Tibial nerve (tissue), 4 donors: ENCODE measurements at regions not wholly inside any gene's neighbourhood (a gene's known extent, or its start where the extent isn't known, plus 50 kb on each side); places are given as distances from the start of the nearest gene placed in this dataset.

ENCODE experiments used
- DNase-seq, 2 donors: peaks; one replicate each; pipeline ENCODE4 v3.0.0-alpha.2; 2019; ENCODE audit warnings: low spot score in 2 of 2
- H3K27ac ChIP-seq, 4 donors: fragments of 200-600 bp; sonication (generic) in 3 of 4; one replicate each; pipeline ENCODE4 v1.5.1; 2017 to 2019; ENCODE audit warnings: mild to moderate bottlenecking in 1 of 4
- H3K27me3 ChIP-seq, 2 donors: fragments of 200-600 bp; sonication (generic) in 1 of 2; one replicate each; pipeline versions ENCODE4 v1.5.1 to v1.6.0; 2017 to 2019
- H3K36me3 ChIP-seq, 3 donors: fragments of 200-600 bp; sonication (generic); one replicate each; pipeline ENCODE4 v1.5.1; 2018 to 2019
- H3K4me1 ChIP-seq, 4 donors: fragments of 200-600 bp; sonication (generic) in 3 of 4; one replicate each; pipeline ENCODE4 v1.5.1; 2017 to 2019
- H3K4me3 ChIP-seq, 4 donors: fragments of 200-600 bp; sonication (generic) in 3 of 4; one replicate each; pipeline ENCODE4 v1.5.1; 2017 to 2019; ENCODE audit warnings: mild to moderate bottlenecking in 1 of 4, moderate library complexity in 1 of 4
- H3K9me3 ChIP-seq, 4 donors: fragments of 200-600 bp; sonication (generic) in 3 of 4; one replicate each; pipeline ENCODE4 v1.5.1; 2017 to 2019
- EP300 ChIP-seq, 2 donors: sonication (generic); formaldehyde crosslinking; IDR thresholded peaks; one replicate each; pipeline ENCODE4 v1.6.1; 2017; ENCODE audit warnings: antibody characterized with exemption in 2 of 2, mild to moderate bottlenecking in 1 of 2
- POLR2A ChIP-seq, 2 donors: fragments of 450-650 bp; IDR thresholded peaks; one replicate each; pipeline ENCODE4 v1.6.1; 2017; ENCODE audit warnings: antibody characterized with exemption in 2 of 2, mild to moderate bottlenecking in 2 of 2, moderate library complexity in 2 of 2
- WGBS, 2 donors: methylation state at CpG; one replicate each; pipeline ENCODE4 v1.1.5; 2018; 5-methylcytosine and 5-hydroxymethylcytosine counted together
- TF ChIP-seq, protein P1 (sequence below), 5 experiments: fragments of 200-600 bp in 3 of 5; fragments of 450-650 bp in 2 of 5; sonication (generic) in 3 of 5; IDR thresholded peaks; one replicate each; pipeline ENCODE4 v1.5.1; 2016 to 2019; ENCODE audit warnings: antibody characterized with exemption in 5 of 5, mild to moderate bottlenecking in 3 of 5, moderate library complexity in 2 of 5

DNA sequence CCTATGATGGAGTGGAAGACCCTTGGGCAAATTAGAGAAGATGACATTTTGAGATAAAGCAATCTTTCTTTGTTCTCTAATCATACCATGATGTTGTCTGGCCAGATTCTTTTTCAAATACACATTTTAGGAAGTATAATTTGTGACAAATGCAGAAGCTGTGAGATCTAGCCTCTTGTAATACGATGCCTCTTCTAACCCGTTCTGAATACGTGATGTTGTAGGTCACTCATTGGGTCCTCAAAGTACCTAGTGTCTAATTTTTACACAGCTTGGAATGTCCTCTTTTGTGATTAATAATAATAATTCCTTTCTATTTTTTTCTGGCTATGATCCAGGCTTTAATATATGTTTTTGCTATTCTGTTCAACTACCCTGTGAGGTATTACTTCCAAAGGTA is 502.7 kb downstream of the NUF2 start:
- Histone ChIP-seq H3K4me1 (no peaks in the 10 kb centered on the region), H3K36me3 (no peaks in the 10 kb centered on the region), H3K27ac (no peak overlapping the region), H3K9me3 (no peaks in the 10 kb centered on the region), H3K27me3 (no peaks in the 10 kb centered on the region), H3K4me3 (no peak overlapping the region)
- 78 to 86% methylated on average over 3 of the region's 3 CpGs for WGBS, 2 donors
- no peak for DNase-seq
- TF ChIP-seq EP300 (IDR thresholded peaks at IDR 0.05) (no peak), POLR2A (IDR thresholded peaks at IDR 0.05) (no peak)
- TF ChIP-seq, protein P1, sequence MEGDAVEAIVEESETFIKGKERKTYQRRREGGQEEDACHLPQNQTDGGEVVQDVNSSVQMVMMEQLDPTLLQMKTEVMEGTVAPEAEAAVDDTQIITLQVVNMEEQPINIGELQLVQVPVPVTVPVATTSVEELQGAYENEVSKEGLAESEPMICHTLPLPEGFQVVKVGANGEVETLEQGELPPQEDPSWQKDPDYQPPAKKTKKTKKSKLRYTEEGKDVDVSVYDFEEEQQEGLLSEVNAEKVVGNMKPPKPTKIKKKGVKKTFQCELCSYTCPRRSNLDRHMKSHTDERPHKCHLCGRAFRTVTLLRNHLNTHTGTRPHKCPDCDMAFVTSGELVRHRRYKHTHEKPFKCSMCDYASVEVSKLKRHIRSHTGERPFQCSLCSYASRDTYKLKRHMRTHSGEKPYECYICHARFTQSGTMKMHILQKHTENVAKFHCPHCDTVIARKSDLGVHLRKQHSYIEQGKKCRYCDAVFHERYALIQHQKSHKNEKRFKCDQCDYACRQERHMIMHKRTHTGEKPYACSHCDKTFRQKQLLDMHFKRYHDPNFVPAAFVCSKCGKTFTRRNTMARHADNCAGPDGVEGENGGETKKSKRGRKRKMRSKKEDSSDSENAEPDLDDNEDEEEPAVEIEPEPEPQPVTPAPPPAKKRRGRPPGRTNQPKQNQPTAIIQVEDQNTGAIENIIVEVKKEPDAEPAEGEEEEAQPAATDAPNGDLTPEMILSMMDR (IDR thresholded peaks at IDR 0.05) = no peak

DNA sequence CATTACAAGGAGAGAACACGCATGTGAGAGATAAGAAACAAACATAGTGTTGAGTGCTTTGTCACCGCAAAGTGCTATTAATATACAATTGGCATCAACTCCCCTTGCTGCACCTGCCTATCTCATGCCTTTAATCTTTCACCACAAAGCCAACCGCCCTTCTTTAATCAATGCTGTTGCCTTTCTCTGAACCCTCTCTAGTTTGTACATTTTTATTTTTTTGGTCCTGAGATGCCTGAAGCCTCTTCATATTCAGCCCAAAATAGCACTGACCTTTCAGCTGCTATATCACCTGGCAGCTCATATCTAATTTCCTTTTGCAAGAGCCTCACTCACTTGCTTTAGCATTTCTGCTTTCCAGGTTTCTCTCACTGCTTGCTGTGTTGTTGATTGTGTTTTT is 504.7 kb downstream of the NUF2 start:
- H3K27ac ChIP-seq = no peak overlapping the region
- TF ChIP-seq EP300 (IDR thresholded peaks at IDR 0.05) (no peak), POLR2A (IDR thresholded peaks at IDR 0.05) (no peak)
- TF ChIP-seq, protein P1 (IDR thresholded peaks at IDR 0.05) = no peak
- WGBS, 2 donors = 96 to 99% methylated on average over 3 of the region's 3 CpGs
- H3K4me3 ChIP-seq = no peak overlapping the region
- H3K4me1 ChIP-seq = no peaks in the 10 kb centered on the region
- no peaks in the 10 kb centered on the region for H3K9me3 ChIP-seq
- DNase-seq = no peak
- no peaks in the 10 kb centered on the region for H3K36me3 ChIP-seq
- H3K27me3 ChIP-seq = no peaks in the 10 kb centered on the region

DNA sequence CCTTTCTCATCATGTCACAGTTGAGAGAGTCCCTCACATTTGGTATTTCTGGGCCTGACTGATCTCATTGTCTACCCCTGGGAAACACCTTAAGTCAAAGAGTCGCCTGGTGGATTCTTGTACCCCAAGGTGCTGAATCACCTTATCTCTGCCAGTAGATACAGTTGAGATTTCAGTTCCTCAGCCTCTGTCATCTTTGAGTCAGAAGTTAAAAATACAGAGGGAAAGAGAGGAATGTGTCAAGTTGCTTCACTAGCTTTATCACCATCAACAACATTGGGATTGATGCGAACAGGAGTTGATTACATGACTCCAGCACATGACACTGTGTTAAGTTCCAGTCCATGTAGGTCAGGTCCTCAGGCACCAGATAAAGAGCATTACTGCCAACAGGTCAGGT is 513.0 kb downstream of the NUF2 start:
- TF ChIP-seq EP300 (IDR thresholded peaks at IDR 0.05) = no peak
- TF ChIP-seq POLR2A (IDR thresholded peaks at IDR 0.05) = no peak
- TF ChIP-seq, protein P1 (IDR thresholded peaks at IDR 0.05) = no peak
- no peak for DNase-seq
- Histone ChIP-seq H3K4me3 (no peak overlapping the region), H3K36me3 (no peaks in the 10 kb centered on the region), H3K27ac (no peak overlapping the region), H3K9me3 (no peaks in the 10 kb centered on the region), H3K4me1 (no peaks in the 10 kb centered on the region), H3K27me3 (no peaks in the 10 kb centered on the region)
- WGBS, 2 donors = 97 to 98% methylated on average over 2 of the region's 2 CpGs

GRCh38 chr1:163836481-163836880 is 514.7 kb downstream of the NUF2 start:
- no peak for DNase-seq
- no peaks in the 10 kb centered on the region for H3K27me3 ChIP-seq
- WGBS, 2 donors = 70 to 76% methylated on average over 1 of the region's 1 CpG
- H3K9me3 ChIP-seq = no peaks in the 10 kb centered on the region
- H3K27ac ChIP-seq = no peak overlapping the region
- TF ChIP-seq, protein P1 (IDR thresholded peaks at IDR 0.05) = no peak
- TF ChIP-seq POLR2A (IDR thresholded peaks at IDR 0.05) (no peak), EP300 (IDR thresholded peaks at IDR 0.05) (no peak)
- no peaks in the 10 kb centered on the region for H3K36me3 ChIP-seq
- H3K4me3 ChIP-seq = no peak overlapping the region
- no peaks in the 10 kb centered on the region for H3K4me1 ChIP-seq

- no peak overlapping the region for H3K27ac ChIP-seq
- TF ChIP-seq, protein P1 (IDR thresholded peaks at IDR 0.05) = no peak
- no peak for TF ChIP-seq EP300 (IDR thresholded peaks at IDR 0.05)
- TF ChIP-seq POLR2A (IDR thresholded peaks at IDR 0.05) = no peak
- WGBS, 2 donors = 67 to 79% methylated on average over 3 of the region's 3 CpGs
- H3K36me3 ChIP-seq = no peaks in the 10 kb centered on the region
- no peak for DNase-seq
- H3K4me1 ChIP-seq = peaks cover 0 to 4% (median under 1%) of the 10 kb centered on the region in 4 donors
- H3K27me3 ChIP-seq = no peaks in the 10 kb centered on the region
- no peaks in the 10 kb centered on the region for H3K9me3 ChIP-seq
- H3K4me3 ChIP-seq = no peak overlapping the region
These were observed 515.5 kb downstream of the NUF2 start for GRCh38 chr1:163837206-163837605.
